SJSA1 (cell line): ENCODE measurements at regions not wholly inside any gene's neighbourhood (a gene's known extent, or its start where the extent isn't known, plus 50 kb on each side); places are given as distances from the start of the nearest gene placed in this dataset.

ENCODE experiments used
- DNase-seq, 2 experiments: peaks; one replicate each; pipeline ENCODE4 v3.0.0-alpha.2; 2015 to 2020; ENCODE audit warnings: low spot score in 2 of 2, low read depth in 1 of 2
- H3K27ac ChIP-seq: fragments of 250-450 bp; sonication (Bioruptor Pico); 2 replicates; pipeline ENCODE4 v1.5.1; 2020; ENCODE audit warnings: mild to moderate bottlenecking, moderate library complexity
- H3K27me3 ChIP-seq: fragments of 250-450 bp; sonication (Bioruptor Pico); replicated peaks from 2 replicates; pipeline ENCODE4 v1.5.1; 2020; ENCODE audit warnings: mild to moderate bottlenecking, moderate library complexity
- H3K36me3 ChIP-seq: fragments of 250-450 bp; sonication (Bioruptor Pico); 2 replicates; pipeline ENCODE4 v1.5.1; 2020; ENCODE audit warnings: mild to moderate bottlenecking
- H3K4me1 ChIP-seq: fragments of 250-450 bp; sonication (Bioruptor Pico); replicated peaks from 2 replicates; pipeline ENCODE4 v1.6.1; 2021; ENCODE audit warnings: mild to moderate bottlenecking
- H3K4me3 ChIP-seq: fragments of 250-450 bp; sonication (Bioruptor Pico); 2 replicates; pipeline ENCODE4 v1.5.1; 2020; ENCODE audit warnings: mild to moderate bottlenecking
- H3K9me3 ChIP-seq: fragments of 250-450 bp; sonication (Bioruptor Pico); replicated peaks from 2 replicates; pipeline ENCODE4 v1.5.1; 2020; ENCODE audit warnings: mild to moderate bottlenecking

DNA sequence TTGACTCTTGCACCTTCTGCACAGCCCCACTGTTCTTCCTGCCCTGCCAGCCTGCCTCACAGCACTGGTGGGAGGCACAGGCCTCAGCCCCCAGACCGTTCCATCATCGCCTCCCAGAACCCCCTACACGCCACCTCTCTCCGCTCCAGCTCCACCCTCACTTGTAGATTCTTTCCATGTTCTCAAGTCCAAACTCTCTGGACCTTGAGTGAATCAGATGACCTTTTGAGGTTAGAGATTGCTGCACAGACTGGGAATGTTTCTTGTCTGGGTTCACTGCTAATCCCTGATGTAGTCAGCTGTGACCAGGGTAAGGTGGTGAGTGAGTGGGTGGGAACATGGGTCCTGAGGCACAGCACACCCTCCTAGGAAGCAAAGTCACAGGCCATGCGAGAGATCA is 272.4 kb downstream of the IRF8 start:
- no peak overlapping the region for H3K27ac ChIP-seq
- DNase-seq: no peak
- no peaks in the 10 kb centered on the region for H3K9me3 ChIP-seq
- no peaks in the 10 kb centered on the region for H3K27me3 ChIP-seq
- H3K4me3 ChIP-seq: no peak overlapping the region
- H3K4me1 ChIP-seq: peaks cover 4% of the 10 kb centered on the region; the same call in 1 of the 2 replicates
- H3K36me3 ChIP-seq: no peaks in the 10 kb centered on the region

DNA sequence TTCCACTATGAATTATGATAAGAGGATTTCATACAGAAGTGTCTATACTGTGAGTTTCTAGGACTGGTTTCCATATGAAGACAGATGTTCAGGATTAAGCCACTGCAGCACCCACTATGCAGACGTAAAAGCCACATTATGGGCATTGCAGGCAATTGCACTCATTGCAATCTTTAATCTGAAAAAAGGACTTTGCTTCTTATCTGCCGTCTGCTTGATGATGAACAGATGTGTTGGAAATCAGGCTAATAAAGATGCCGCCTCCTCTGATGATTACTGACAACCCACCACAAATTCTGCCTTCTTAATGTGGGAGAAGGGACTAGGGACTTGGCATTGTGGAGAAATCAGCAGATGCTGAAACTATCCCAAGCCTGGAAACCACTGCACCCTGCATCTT is 276.9 kb downstream of the IRF8 start:
- H3K36me3 ChIP-seq: no peaks in the 10 kb centered on the region
- no peak for DNase-seq
- peaks cover 4% of the 10 kb centered on the region; the same call in 1 of the 2 replicates for H3K4me1 ChIP-seq
- no peaks in the 10 kb centered on the region for H3K27me3 ChIP-seq
- no peak overlapping the region for H3K4me3 ChIP-seq
- no peak overlapping the region for H3K27ac ChIP-seq
- no peaks in the 10 kb centered on the region for H3K9me3 ChIP-seq

DNA sequence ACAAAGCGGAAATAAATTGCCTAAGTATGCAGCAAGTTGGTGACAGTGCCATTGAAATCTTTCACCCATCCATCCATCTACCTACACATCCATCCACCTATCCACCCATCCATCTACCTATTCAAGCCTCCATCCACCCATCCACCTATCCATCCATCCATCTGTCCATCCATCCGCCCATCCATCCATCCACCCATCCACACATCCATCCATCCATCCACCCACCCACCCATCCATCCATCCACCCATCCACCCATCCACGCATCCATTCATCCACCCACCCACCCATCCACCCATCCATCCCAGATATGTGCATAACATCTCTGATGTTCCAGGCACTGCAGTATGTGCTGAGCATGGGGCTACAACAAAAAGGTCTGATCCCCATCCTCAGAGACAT is 277.5 kb downstream of the IRF8 start:
- H3K27ac ChIP-seq: no peak overlapping the region
- H3K9me3 ChIP-seq: no peaks in the 10 kb centered on the region
- no peak for DNase-seq
- no peak overlapping the region for H3K4me3 ChIP-seq
- no peaks in the 10 kb centered on the region for H3K27me3 ChIP-seq
- no peaks in the 10 kb centered on the region; the same call in 1 of the 2 replicates for H3K4me1 ChIP-seq
- no peaks in the 10 kb centered on the region for H3K36me3 ChIP-seq

DNA sequence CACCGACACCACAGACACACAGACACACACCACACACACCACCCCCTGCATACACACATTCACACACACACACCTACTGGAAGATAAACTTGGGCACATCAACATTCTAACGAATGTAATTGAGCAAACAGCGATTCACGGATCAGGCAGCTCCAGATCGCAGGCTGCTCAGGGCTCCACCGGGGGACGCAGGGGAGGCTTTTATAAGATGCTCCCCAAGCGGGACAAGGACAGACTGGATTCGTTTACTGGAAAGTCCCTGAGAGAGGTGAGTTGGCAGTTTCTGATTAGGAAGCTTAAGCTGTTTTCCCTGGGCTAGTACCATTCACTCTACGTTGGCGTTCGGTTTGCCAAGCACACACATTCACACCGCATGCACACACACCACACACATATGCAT is 281.3 kb downstream of the IRF8 start:
- Histone ChIP-seq H3K9me3 (no peaks in the 10 kb centered on the region), H3K27ac (no peak overlapping the region), H3K27me3 (no peaks in the 10 kb centered on the region), H3K36me3 (no peaks in the 10 kb centered on the region), H3K4me1 (peaks cover 5% of the 10 kb centered on the region; the same call in 1 of the 2 replicates), H3K4me3 (no peak overlapping the region)
- DNase-seq: no peak

DNA sequence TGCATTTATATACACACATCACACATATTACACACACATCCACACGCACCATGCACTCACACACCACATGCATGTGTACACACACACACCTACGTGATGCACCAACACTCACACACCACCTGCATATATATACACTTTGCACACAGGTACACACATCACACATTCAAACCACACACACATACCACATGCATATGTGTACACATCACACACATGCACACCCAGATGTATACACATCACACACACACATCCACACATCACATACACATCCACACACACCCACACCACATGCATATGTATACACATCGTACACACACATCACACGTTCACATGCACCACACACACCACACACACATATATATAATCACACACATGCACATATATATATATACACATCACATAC is 281.8 kb downstream of the IRF8 start:
- Histone ChIP-seq H3K4me3 (no peak overlapping the region), H3K27me3 (no peaks in the 10 kb centered on the region), H3K36me3 (no peaks in the 10 kb centered on the region), H3K4me1 (peaks cover 5% of the 10 kb centered on the region; the same call in 1 of the 2 replicates), H3K9me3 (no peaks in the 10 kb centered on the region), H3K27ac (no peak overlapping the region)
- DNase-seq: no peak

DNA sequence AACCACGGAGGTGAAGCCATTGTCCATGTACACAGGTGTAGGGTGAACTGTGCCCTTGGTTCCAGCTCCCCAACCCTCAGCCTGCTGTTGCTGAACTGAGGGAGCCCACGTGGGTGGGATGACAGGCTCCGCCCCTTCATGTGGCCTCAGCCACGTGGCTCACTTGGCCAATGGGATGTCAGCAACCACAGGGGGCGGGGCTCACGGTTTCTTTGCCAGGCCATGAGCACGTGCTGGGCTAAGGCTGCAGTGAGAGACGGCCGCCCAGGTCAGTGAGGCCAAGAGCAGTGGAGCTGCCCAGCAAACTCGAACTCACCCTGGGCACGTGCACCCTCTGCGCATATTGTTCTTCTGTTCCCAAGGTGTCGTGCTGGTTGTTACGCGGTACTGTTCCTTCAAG is 282.6 kb downstream of the IRF8 start:
- Histone ChIP-seq H3K36me3 (no peaks in the 10 kb centered on the region), H3K4me1 (peaks cover 5% of the 10 kb centered on the region; the same call in 1 of the 2 replicates), H3K27ac (no peak overlapping the region), H3K9me3 (no peaks in the 10 kb centered on the region), H3K4me3 (no peak overlapping the region), H3K27me3 (no peaks in the 10 kb centered on the region)
- no peak for DNase-seq

DNA sequence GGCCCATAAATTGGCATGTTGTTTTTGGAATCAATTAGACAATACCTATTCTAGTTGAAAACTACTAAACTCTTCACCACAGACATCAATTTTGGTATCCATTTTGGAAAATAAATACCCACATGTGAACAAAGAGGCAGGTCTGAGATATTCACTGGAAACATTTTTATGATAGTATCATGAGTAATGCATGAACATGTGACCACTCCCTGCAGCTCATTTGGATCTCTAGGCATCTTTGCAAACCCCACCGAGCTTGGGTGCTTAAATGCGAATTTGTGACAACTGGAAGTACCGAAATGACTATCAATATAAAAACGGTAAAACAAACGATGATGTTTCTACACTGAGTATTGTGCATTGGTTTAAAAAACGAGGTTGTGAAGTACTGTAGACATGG is 285.2 kb downstream of the IRF8 start:
- H3K36me3 ChIP-seq: no peaks in the 10 kb centered on the region
- H3K4me3 ChIP-seq: no peak overlapping the region
- no peak for DNase-seq
- no peaks in the 10 kb centered on the region for H3K9me3 ChIP-seq
- peaks cover 5% of the 10 kb centered on the region; the same call in 1 of the 2 replicates for H3K4me1 ChIP-seq
- no peaks in the 10 kb centered on the region for H3K27me3 ChIP-seq
- H3K27ac ChIP-seq: no peak overlapping the region

DNA sequence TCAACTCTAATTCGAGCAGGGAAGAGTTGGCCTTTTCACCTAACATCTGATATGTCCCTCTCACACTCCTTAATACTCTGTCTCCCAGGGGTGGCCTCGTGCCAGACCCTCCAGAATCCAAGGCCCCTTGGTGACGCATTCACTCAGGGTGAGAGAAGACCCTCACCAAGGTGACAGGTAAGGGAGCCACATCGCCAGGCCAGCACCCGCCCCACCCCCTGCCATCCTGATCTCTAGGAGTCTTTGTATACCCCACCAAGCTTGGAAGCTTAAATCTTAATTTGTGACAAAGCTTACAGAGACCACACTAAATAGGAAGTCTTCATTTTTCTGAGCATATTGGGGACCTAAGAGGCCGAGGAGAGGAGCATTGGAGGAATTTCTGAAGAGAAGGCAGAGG is 286.1 kb downstream of the IRF8 start:
- Histone ChIP-seq H3K27me3 (no peaks in the 10 kb centered on the region), H3K27ac (no peak overlapping the region), H3K9me3 (no peaks in the 10 kb centered on the region), H3K4me3 (no peak overlapping the region), H3K36me3 (no peaks in the 10 kb centered on the region), H3K4me1 (peaks cover 5% of the 10 kb centered on the region; the same call in 1 of the 2 replicates)
- no peak for DNase-seq

DNA sequence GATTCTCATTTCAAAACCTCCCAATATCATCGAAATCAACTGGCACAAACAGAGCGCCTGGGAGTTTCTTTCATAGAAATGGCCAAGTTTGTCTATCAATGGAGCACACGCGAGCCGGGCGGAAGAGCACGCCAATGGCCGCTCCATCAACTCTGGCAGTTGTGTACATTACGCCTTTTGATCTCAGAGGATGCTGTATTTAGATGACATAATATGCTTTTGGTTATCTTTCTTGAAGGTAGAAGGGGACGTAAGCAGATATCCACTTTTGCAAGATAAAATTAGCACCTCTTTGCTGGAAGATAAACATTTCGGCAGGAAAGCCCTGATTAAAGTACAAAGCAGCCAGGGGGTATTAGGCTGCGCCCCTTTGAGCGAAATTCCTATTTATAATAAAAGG is 287.4 kb downstream of the IRF8 start:
- Histone ChIP-seq H3K4me3 (no peak overlapping the region), H3K36me3 (no peaks in the 10 kb centered on the region), H3K4me1 (peaks cover 5% of the 10 kb centered on the region; the same call in 1 of the 2 replicates), H3K27ac (no peak overlapping the region), H3K27me3 (no peaks in the 10 kb centered on the region), H3K9me3 (no peaks in the 10 kb centered on the region)
- no peak for DNase-seq

DNA sequence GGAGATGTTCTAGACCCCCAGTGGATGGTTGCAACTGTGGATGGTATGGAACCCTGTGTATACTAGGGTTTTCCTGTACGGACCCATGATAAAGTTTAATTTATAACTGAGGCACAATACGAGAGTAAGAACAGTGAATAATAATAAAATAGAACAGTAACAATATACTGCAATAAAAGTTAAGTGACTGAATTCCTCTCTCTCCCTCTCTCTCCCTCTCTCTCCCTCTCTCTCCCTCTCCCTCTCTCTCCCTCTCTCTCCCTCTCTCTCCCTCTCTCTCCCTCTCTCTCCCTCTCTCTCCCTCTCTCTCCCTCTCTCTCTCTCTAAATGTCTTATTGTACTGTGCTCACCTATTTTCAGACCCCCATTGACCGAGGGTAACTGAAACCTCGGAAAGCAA is 291.0 kb downstream of the IRF8 start:
- Histone ChIP-seq H3K27me3 (no peaks in the 10 kb centered on the region), H3K4me3 (no peak overlapping the region), H3K27ac (no peak overlapping the region)

DNA sequence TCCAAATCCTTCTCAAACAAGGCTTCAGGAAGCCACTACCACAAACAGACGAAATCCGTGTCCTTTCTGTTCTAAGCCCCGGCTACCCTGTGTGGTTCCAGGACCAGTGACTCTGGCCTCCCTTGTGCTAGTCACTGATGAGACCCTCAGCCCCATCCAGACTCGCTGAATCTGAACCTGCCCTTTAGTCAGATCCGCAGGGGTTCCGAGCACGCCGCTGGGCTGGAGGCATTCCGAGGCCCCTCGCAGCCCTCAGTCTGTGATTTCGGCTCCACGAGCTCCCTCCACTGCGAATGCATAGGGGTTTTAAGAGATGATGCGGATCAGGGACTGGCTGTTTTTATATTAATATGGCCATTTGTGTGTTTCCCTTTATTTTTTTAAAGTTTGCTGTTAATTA is 292.7 kb downstream of the IRF8 start:
- Histone ChIP-seq H3K4me3 (no peak overlapping the region), H3K9me3 (no peaks in the 10 kb centered on the region), H3K27me3 (no peaks in the 10 kb centered on the region)

More for the DNA sequence above, 291.0 kb downstream of the IRF8 start:
- no peak for DNase-seq
- Histone ChIP-seq H3K9me3 (no peaks in the 10 kb centered on the region), H3K36me3 (peaks cover 3% of the 10 kb centered on the region; the same call in 1 of the 2 replicates), H3K4me1 (peaks cover 22% of the 10 kb centered on the region)

DNA sequence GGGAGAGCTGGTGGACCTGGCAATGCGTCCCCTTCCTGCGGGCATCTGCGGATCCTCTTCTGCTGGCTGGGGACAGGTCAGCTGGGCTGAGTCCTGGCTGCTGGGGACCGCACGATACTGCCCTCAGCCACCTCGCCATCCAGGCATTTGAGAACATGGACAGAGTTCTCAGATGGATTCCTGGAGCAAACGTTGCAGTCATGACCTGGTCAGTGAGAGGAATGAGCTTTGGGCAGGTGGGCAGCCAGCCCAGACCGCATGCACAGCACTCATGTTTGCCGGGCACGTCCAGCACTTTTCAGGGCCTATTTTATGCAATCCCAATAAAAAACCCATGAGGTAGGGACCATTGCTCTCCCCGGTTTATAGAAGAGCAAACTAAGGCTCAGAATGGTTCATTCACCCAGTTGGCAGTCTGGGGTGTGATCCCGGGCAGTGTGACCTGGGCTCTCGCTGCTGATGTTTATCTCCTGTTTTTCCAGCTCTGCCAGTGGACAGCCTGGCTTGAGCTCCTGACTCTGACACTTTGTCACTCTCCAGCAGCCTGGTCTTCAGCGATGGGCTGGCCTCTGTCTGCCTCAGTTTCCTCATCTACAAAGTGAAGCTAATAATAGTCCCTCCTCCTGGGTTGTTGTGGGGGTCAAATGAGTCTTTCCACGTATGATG is 294.7 kb downstream of the IRF8 start:
- Histone ChIP-seq H3K9me3 (no peaks in the 10 kb centered on the region), H3K27me3 (no peaks in the 10 kb centered on the region), H3K4me3 (no peak overlapping the region), H3K4me1 (peaks cover 56% of the 10 kb centered on the region), H3K36me3 (peaks cover 3% of the 10 kb centered on the region; the same call in 1 of the 2 replicates), H3K27ac (peak overlapping the region; percentile 95)
- no peak for DNase-seq

More for the DNA sequence above, 292.7 kb downstream of the IRF8 start:
- no peak overlapping the region for H3K27ac ChIP-seq
- H3K36me3 ChIP-seq: peaks cover 3% of the 10 kb centered on the region; the same call in 1 of the 2 replicates
- H3K4me1 ChIP-seq: peaks cover 36% of the 10 kb centered on the region
- DNase-seq: no peak

DNA sequence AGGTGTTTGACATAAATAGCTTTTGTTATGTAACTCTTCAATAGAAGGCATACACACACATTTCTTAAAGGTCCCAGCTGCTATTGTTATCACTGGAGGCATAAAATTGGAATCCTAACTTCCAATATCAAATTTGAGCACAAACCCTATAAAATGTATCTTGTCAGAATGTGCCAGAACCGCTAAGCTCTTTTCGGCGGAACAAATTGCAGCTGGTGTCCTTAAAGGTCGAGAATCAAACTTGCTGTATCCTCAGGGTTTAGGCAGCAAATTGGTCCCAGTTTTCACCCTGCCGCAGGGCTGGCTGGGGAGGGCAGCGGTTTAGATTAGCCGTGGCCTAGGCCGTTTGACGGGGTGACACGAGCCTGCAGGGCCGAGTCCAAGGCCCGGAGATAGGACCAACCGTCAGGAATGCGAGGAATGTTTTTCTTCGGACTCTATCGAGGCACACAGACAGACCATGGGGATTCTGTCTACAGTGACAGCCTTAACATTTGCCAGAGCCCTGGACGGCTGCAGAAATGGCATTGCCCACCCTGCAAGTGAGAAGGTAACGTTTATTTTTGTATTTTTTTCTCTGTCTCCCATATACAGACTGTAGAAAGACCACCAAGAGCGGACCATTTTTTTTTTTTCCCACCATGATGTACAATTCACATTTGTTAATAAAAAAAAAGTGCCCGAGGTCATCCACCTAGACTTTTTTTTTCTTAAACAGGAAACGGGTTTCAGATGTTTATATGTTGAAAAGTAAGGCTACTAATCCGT is 297.1 kb downstream of the IRF8 start:
- Histone ChIP-seq H3K27me3 (no peaks in the 10 kb centered on the region), H3K9me3 (no peaks in the 10 kb centered on the region), H3K4me3 (no peak overlapping the region; the same call in 1 of the 2 replicates), H3K4me1 (peaks cover 74% of the 10 kb centered on the region), H3K27ac (peak overlapping the region; percentile 95), H3K36me3 (peaks cover 3% of the 10 kb centered on the region; the same call in 1 of the 2 replicates)
- peak; percentile 97 to 99 for DNase-seq
